HG03139 (cell line): ENCODE measurements at regions not wholly inside any gene's neighbourhood (a gene's known extent, or its start where the extent isn't known, plus 50 kb on each side); places are given as distances from the start of the nearest gene placed in this dataset.

ENCODE experiments used
- ATAC-seq: cut with Tn5 transposase; IDR thresholded peaks from one replicate; pipeline ENCODE4 v1.9.1; 2021; ENCODE audit not compliant: unreplicated experiment

GRCh38 chr3:70805061-70805889, 492.8 kb upstream of the MDFIC2 start:
- no peak for ATAC-seq

GRCh38 chr3:70803891-70804290, 491.5 kb upstream of the MDFIC2 start:
- no peak for ATAC-seq

- no peak for ATAC-seq
Observed at GRCh38 chr3:70803319-70803718, 490.9 kb upstream of the MDFIC2 start.

GRCh38 chr3:70800951-70801350, 488.5 kb upstream of the MDFIC2 start:
- ATAC-seq = no peak

GRCh38 chr3:70789878-70790277, 477.4 kb upstream of the MDFIC2 start:
- no peak for ATAC-seq

GRCh38 chr3:70780790-70781189, 468.4 kb upstream of the MDFIC2 start:
- ATAC-seq = no peak

- ATAC-seq = no peak
Observed at GRCh38 chr3:70779296-70779695, 466.9 kb upstream of the MDFIC2 start.

GRCh38 chr3:70776081-70776480, 463.6 kb upstream of the MDFIC2 start:
- no peak for ATAC-seq

GRCh38 chr3:70775257-70775656, 462.8 kb upstream of the MDFIC2 start:
- no peak for ATAC-seq

- no peak for ATAC-seq
Observed at GRCh38 chr3:70774641-70775040, 462.2 kb upstream of the MDFIC2 start.

- ATAC-seq = no peak
Observed at GRCh38 chr3:70771426-70772147, 459.1 kb upstream of the MDFIC2 start.

- no peak for ATAC-seq
Observed at GRCh38 chr3:70770650-70771049, 458.2 kb upstream of the MDFIC2 start.

GRCh38 chr3:70766301-70766700, 453.9 kb upstream of the MDFIC2 start:
- ATAC-seq = no peak

GRCh38 chr3:70763894-70764293, 451.5 kb upstream of the MDFIC2 start:
- no peak for ATAC-seq

GRCh38 chr3:70757658-70758057, 445.2 kb upstream of the MDFIC2 start:
- ATAC-seq = no peak

- ATAC-seq = no peak
Observed at GRCh38 chr3:70755526-70755925, 443.1 kb upstream of the MDFIC2 start.

- ATAC-seq = no peak
Observed at GRCh38 chr3:70754314-70754713, 441.9 kb upstream of the MDFIC2 start.

GRCh38 chr3:70753572-70753971, 441.1 kb upstream of the MDFIC2 start:
- ATAC-seq = no peak

GRCh38 chr3:70752051-70752450, 439.6 kb upstream of the MDFIC2 start:
- no peak for ATAC-seq

- ATAC-seq = no peak
Observed at GRCh38 chr3:70749122-70749521, 436.7 kb upstream of the MDFIC2 start.

GRCh38 chr3:70748593-70748992, 436.2 kb upstream of the MDFIC2 start:
- no peak for ATAC-seq

- no peak for ATAC-seq
Observed at GRCh38 chr3:70747847-70748246, 435.4 kb upstream of the MDFIC2 start.
